HEK293 (cell line): ENCODE measurements at regions not wholly inside any gene's neighbourhood (a gene's known extent, or its start where the extent isn't known, plus 50 kb on each side); places are given as distances from the start of the nearest gene placed in this dataset.

ENCODE experiments used
- CTCF ChIA-PET: fragments of 350-600 bp; formaldehyde crosslinking; extraction: SDS; loops from one replicate; lab custom pipeline; 2021; ENCODE audit warnings: antibody characterized with exemption; lab: Yijun Ruan, JAX
- POLR2A ChIA-PET: fragments of 300-600 bp; formaldehyde crosslinking; extraction: SDS; loops from one replicate; lab custom pipeline; 2020; ENCODE audit warnings: antibody characterized with exemption, inconsistent platforms; lab: Yijun Ruan, JAX
- H3K27ac ChIP-seq: fragments of 200-500 bp; sonication (Bioruptor generic); 2 replicates; pipeline ENCODE4 v1.5.1; 2014; ENCODE audit warnings: low read depth, low read length, control low read depth, inconsistent platforms; ENCODE audit errors: extremely low read depth
- H3K36me3 ChIP-seq, 2 experiments: fragments of 200-500 bp in 1 of 2; sonication (Bioruptor generic) in 1 of 2; 1 replicate in 1 of 2; 2 replicates in 1 of 2; pipeline ENCODE4 v1.5.1; 2014 to 2017; ENCODE audit warnings: inconsistent platforms in 2 of 2, low read length in 2 of 2; ENCODE audit not compliant: control insufficient read depth in 2 of 2, insufficient read depth in 1 of 2
- H3K4me1 ChIP-seq: fragments of 200-500 bp; sonication (Bioruptor generic); 2 replicates; pipeline ENCODE4 v1.5.1; 2014; ENCODE audit warnings: mild to moderate bottlenecking, low read length, inconsistent platforms; ENCODE audit not compliant: control insufficient read depth, insufficient read depth
- H3K4me3 ChIP-seq: 2 replicates; pipeline ENCODE4 v1.5.1; 2011; ENCODE audit warnings: low read depth, mild to moderate bottlenecking, control low read depth, low read length, moderate library complexity
- H3K9me3 ChIP-seq: fragments of 200-500 bp; sonication (Bioruptor generic); 2 replicates; pipeline ENCODE4 v1.5.1; 2014; ENCODE audit warnings: low read depth, low read length, inconsistent platforms; ENCODE audit not compliant: control insufficient read depth, insufficient read depth
- MYNN ChIP-seq: fragments of 450-650 bp; formaldehyde crosslinking; IDR thresholded peaks from 2 replicates; pipeline ENCODE4 v1.5.1; 2016; ENCODE audit warnings: missing biosample characterization, missing genetic modification characterization, borderline replicate concordance
- ZNF10 ChIP-seq: fragments of 450-650 bp; formaldehyde crosslinking; IDR thresholded peaks from 2 replicates; pipeline ENCODE4 v1.5.1; 2017; ENCODE audit warnings: missing biosample characterization, missing genetic modification characterization
- ZNF133 ChIP-seq: fragments of 450-650 bp; formaldehyde crosslinking; IDR thresholded peaks from 2 replicates; pipeline ENCODE4 v1.5.1; 2016; ENCODE audit warnings: missing biosample characterization, missing genetic modification characterization
- ZNF211 ChIP-seq: fragments of 450-650 bp; formaldehyde crosslinking; IDR thresholded peaks from 2 replicates; pipeline ENCODE4 v1.5.1; 2016; ENCODE audit warnings: low read depth, missing biosample characterization, missing genetic modification characterization
- ZNF274 ChIP-seq, 2 experiments: fragments of 200-500 bp in 1 of 2; fragments of 450-650 bp in 1 of 2; sonication (Bioruptor generic) in 1 of 2; formaldehyde crosslinking in 1 of 2; IDR thresholded peaks; 2 replicates each; pipeline versions ENCODE4 v1.5.1 to v1.6.1; 2014 to 2016; ENCODE audit warnings: borderline replicate concordance in 1 of 2, inconsistent platforms in 1 of 2, low read length in 1 of 2, missing biosample characterization in 1 of 2, missing genetic modification characterization in 1 of 2
- ZNF521 ChIP-seq: fragments of 450-650 bp; formaldehyde crosslinking; IDR thresholded peaks from 2 replicates; pipeline ENCODE4 v1.5.1; 2017; ENCODE audit warnings: missing biosample characterization, mild to moderate bottlenecking, missing genetic modification characterization
- ZNF529 ChIP-seq: fragments of 450-650 bp; formaldehyde crosslinking; IDR thresholded peaks from 2 replicates; pipeline ENCODE4 v1.5.1; 2017; ENCODE audit warnings: missing genetic modification characterization, missing biosample characterization; ENCODE audit not compliant: insufficient replicate concordance
- ZNF560 ChIP-seq: fragments of 450-650 bp; formaldehyde crosslinking; IDR thresholded peaks from 2 replicates; pipeline ENCODE4 v1.5.1; 2017; ENCODE audit warnings: missing biosample characterization, missing genetic modification characterization, borderline replicate concordance
- ZNF596 ChIP-seq: fragments of 450-650 bp; IDR thresholded peaks from 2 replicates; pipeline ENCODE4 v1.5.0; 2018; ENCODE audit warnings: missing biosample characterization, mild to moderate bottlenecking, missing genetic modification characterization, moderate library complexity
- ZNF610 ChIP-seq: fragments of 450-650 bp; formaldehyde crosslinking; IDR thresholded peaks from 2 replicates; pipeline ENCODE4 v1.5.1; 2016; ENCODE audit warnings: missing biosample characterization, missing genetic modification characterization, borderline replicate concordance
- ZNF629 ChIP-seq: fragments of 450-650 bp; formaldehyde crosslinking; IDR thresholded peaks from 2 replicates; pipeline ENCODE4 v1.5.1; 2017; ENCODE audit warnings: missing biosample characterization, missing genetic modification characterization
- ZNF654 ChIP-seq: fragments of 450-650 bp; formaldehyde crosslinking; IDR thresholded peaks from 2 replicates; pipeline ENCODE4 v1.5.1; 2016; ENCODE audit warnings: low read depth, missing biosample characterization, missing genetic modification characterization
- ZNF707 ChIP-seq: fragments of 450-650 bp; formaldehyde crosslinking; IDR thresholded peaks from 2 replicates; pipeline ENCODE4 v1.5.1; 2016; ENCODE audit warnings: missing biosample characterization, missing genetic modification characterization
- TF ChIP-seq, protein P1 (sequence below): fragments of 450-650 bp; formaldehyde crosslinking; IDR thresholded peaks from 2 replicates; pipeline ENCODE4 v1.5.1; 2016; ENCODE audit warnings: missing biosample characterization, missing genetic modification characterization
- TF ChIP-seq, protein P2 (sequence below): fragments of 450-650 bp; formaldehyde crosslinking; IDR thresholded peaks from 2 replicates; pipeline ENCODE4 v1.5.1; 2016; ENCODE audit warnings: missing biosample characterization, missing genetic modification characterization, borderline replicate concordance
- TF ChIP-seq, protein P3 (sequence below): fragments of 450-650 bp; formaldehyde crosslinking; IDR thresholded peaks from 2 replicates; pipeline ENCODE4 v1.5.1; 2016; ENCODE audit warnings: missing biosample characterization, missing genetic modification characterization

DNA sequence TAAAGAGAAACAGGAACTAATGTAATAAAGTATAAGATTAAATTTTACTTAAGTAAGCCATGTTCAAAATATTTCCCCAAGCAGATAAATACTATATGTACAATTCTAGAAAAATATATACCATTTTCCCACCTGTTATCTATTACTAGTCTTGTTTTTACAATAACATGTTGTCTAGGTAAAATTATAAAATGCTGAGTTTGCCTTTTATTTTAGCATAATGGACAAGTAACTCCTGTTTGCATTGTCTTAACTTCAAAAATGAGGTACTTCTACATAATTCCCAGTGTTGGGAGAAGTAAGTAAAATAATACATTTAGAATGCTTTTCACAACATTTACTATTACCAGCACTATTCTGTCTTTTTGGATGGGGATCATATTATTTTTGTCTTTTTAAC, 800.5 kb downstream of the SLITRK6 start:
- ChIA-PET POLR2A (no interaction called here), CTCF (no interaction called here)
- H3K9me3 ChIP-seq, result no peaks in the 10 kb centered on the region
- no peaks in the 10 kb centered on the region for H3K4me1 ChIP-seq
- H3K36me3 ChIP-seq, result no peaks in the 10 kb centered on the region
- H3K27ac ChIP-seq, result no peak overlapping the region
- H3K4me3 ChIP-seq, result no peak overlapping the region
- no peak for TF ChIP-seq ZNF521 (tag by site-specific recombination)
- TF ChIP-seq ZNF654 (tag by site-specific recombination), result no peak
- TF ChIP-seq ZNF274 (IDR thresholded peaks at IDR 0.05; ENCODE audit: low read length), result no peak
- TF ChIP-seq ZNF274 (tag by site-specific recombination; IDR thresholded peaks at IDR 0.05; ENCODE audit: borderline replicate concordance), result no peak
- TF ChIP-seq, protein P1, sequence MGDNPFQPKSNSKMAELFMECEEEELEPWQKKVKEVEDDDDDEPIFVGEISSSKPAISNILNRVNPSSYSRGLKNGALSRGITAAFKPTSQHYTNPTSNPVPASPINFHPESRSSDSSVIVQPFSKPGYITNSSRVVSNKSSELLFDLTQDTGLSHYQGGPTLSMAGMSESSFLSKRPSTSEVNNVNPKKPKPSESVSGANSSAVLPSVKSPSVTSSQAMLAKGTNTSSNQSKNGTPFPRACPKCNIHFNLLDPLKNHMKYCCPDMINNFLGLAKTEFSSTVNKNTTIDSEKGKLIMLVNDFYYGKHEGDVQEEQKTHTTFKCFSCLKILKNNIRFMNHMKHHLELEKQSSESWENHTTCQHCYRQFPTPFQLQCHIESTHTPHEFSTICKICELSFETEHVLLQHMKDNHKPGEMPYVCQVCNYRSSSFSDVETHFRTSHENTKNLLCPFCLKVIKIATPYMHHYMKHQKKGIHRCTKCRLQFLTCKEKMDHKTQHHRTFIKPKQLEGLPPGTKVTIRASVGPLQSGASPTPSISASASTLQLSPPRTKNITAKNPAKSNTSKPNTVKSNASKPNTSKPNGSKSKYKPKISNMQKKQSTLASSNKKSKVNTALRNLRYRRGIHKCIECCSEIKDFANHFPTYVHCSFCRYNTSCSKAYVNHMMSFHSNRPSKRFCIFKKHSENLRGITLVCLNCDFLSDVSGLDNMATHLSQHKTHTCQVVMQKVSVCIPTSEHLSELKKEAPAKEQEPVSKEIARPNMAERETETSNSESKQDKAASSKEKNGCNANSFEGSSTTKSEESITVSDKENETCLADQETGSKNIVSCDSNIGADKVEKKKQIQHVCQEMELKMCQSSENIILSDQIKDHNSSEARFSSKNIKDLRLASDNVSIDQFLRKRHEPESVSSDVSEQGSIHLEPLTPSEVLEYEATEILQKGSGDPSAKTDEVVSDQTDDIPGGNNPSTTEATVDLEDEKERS (tag by site-specific recombination), result no peak
- no peak for TF ChIP-seq ZNF707 (tag by site-specific recombination)
- no peak for TF ChIP-seq ZNF211 (tag by site-specific recombination)
- TF ChIP-seq ZNF529 (tag by site-specific recombination), result no peak
- TF ChIP-seq ZNF560, result no peak
- TF ChIP-seq, protein P2, sequence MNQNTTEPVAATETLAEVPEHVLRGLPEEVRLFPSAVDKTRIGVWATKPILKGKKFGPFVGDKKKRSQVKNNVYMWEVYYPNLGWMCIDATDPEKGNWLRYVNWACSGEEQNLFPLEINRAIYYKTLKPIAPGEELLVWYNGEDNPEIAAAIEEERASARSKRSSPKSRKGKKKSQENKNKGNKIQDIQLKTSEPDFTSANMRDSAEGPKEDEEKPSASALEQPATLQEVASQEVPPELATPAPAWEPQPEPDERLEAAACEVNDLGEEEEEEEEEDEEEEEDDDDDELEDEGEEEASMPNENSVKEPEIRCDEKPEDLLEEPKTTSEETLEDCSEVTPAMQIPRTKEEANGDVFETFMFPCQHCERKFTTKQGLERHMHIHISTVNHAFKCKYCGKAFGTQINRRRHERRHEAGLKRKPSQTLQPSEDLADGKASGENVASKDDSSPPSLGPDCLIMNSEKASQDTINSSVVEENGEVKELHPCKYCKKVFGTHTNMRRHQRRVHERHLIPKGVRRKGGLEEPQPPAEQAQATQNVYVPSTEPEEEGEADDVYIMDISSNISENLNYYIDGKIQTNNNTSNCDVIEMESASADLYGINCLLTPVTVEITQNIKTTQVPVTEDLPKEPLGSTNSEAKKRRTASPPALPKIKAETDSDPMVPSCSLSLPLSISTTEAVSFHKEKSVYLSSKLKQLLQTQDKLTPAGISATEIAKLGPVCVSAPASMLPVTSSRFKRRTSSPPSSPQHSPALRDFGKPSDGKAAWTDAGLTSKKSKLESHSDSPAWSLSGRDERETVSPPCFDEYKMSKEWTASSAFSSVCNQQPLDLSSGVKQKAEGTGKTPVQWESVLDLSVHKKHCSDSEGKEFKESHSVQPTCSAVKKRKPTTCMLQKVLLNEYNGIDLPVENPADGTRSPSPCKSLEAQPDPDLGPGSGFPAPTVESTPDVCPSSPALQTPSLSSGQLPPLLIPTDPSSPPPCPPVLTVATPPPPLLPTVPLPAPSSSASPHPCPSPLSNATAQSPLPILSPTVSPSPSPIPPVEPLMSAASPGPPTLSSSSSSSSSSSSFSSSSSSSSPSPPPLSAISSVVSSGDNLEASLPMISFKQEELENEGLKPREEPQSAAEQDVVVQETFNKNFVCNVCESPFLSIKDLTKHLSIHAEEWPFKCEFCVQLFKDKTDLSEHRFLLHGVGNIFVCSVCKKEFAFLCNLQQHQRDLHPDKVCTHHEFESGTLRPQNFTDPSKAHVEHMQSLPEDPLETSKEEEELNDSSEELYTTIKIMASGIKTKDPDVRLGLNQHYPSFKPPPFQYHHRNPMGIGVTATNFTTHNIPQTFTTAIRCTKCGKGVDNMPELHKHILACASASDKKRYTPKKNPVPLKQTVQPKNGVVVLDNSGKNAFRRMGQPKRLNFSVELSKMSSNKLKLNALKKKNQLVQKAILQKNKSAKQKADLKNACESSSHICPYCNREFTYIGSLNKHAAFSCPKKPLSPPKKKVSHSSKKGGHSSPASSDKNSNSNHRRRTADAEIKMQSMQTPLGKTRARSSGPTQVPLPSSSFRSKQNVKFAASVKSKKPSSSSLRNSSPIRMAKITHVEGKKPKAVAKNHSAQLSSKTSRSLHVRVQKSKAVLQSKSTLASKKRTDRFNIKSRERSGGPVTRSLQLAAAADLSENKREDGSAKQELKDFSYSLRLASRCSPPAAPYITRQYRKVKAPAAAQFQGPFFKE (tag by site-specific recombination), result no peak
- no peak for TF ChIP-seq ZNF596 (tag by site-specific recombination)
- TF ChIP-seq ZNF629, result no peak
- TF ChIP-seq ZNF10 (tag by site-specific recombination), result no peak
- TF ChIP-seq ZNF610 (tag by site-specific recombination), result no peak
- TF ChIP-seq MYNN (tag by site-specific recombination), result no peak
- no peak for TF ChIP-seq ZNF133 (tag by site-specific recombination)
- TF ChIP-seq, protein P3, sequence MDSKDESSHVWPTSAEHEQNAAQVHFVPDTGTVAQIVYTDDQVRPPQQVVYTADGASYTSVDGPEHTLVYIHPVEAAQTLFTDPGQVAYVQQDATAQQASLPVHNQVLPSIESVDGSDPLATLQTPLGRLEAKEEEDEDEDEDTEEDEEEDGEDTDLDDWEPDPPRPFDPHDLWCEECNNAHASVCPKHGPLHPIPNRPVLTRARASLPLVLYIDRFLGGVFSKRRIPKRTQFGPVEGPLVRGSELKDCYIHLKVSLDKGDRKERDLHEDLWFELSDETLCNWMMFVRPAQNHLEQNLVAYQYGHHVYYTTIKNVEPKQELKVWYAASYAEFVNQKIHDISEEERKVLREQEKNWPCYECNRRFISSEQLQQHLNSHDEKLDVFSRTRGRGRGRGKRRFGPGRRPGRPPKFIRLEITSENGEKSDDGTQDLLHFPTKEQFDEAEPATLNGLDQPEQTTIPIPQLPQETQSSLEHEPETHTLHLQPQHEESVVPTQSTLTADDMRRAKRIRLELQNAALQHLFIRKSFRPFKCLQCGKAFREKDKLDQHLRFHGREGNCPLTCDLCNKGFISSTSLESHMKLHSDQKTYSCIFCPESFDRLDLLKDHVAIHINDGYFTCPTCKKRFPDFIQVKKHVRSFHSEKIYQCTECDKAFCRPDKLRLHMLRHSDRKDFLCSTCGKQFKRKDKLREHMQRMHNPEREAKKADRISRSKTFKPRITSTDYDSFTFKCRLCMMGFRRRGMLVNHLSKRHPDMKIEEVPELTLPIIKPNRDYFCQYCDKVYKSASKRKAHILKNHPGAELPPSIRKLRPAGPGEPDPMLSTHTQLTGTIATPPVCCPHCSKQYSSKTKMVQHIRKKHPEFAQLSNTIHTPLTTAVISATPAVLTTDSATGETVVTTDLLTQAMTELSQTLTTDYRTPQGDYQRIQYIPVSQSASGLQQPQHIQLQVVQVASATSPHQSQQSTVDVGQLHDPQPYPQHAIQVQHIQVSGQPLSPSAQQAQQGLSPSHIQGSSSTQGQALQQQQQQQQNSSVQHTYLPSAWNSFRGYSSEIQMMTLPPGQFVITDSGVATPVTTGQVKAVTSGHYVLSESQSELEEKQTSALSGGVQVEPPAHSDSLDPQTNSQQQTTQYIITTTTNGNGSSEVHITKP, result no peak
